OCI-LY1 (cell line): ENCODE measurements at regions not wholly inside any gene's neighbourhood (a gene's known extent, or its start where the extent isn't known, plus 50 kb on each side); places are given as distances from the start of the nearest gene placed in this dataset.

Experiments
- EZH2 ChIP-seq: fragments of 200-600 bp; sonication (generic), shearing (Covaris generic); IDR thresholded peaks from 2 replicates; pipeline ENCODE4 v1.8.0; 2017; ENCODE audit warnings: borderline replicate concordance, mixed run types, mild to moderate bottlenecking, antibody characterized with exemption, low read length, moderate library complexity, mixed read lengths
- TF ChIP-seq, protein P1 (sequence below): fragments of 200-600 bp; sonication (generic), shearing (Covaris generic); IDR thresholded peaks from 2 replicates; pipeline ENCODE4 v1.5.1; 2017; ENCODE audit warnings: mild to moderate bottlenecking, antibody characterized with exemption, low read length, moderate library complexity, mixed read lengths

DNA sequence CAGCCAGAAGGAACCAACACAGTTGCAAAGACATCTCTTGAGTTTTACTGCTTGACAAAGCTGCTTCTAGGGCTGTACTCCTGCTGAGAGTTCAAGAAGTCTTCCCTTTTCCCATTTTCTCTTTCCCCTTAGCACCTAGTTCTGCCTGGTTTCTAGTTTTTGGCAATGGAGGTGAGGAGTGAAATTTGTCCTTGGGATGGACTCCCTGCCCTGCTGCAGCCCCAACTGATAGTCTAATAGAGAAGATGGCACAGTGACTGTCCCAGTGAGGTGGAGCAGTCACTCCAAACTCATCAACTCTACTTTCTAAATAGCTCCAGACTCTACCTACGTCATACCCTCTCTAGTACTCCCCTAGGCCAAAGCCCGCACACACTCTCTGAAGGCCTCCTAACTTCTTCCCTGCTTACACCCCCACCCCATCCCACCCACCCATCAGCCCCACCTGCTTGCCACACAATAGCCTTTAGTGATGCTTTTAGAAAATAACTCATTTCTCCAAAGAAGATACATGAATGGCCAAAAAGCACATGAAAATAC is 164.4 kb downstream of the DDX1 start:
- TF ChIP-seq, protein P1, sequence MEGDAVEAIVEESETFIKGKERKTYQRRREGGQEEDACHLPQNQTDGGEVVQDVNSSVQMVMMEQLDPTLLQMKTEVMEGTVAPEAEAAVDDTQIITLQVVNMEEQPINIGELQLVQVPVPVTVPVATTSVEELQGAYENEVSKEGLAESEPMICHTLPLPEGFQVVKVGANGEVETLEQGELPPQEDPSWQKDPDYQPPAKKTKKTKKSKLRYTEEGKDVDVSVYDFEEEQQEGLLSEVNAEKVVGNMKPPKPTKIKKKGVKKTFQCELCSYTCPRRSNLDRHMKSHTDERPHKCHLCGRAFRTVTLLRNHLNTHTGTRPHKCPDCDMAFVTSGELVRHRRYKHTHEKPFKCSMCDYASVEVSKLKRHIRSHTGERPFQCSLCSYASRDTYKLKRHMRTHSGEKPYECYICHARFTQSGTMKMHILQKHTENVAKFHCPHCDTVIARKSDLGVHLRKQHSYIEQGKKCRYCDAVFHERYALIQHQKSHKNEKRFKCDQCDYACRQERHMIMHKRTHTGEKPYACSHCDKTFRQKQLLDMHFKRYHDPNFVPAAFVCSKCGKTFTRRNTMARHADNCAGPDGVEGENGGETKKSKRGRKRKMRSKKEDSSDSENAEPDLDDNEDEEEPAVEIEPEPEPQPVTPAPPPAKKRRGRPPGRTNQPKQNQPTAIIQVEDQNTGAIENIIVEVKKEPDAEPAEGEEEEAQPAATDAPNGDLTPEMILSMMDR, result no peak
- TF ChIP-seq EZH2, result no peak
